GM19328 (cell line): ENCODE measurements at regions not wholly inside any gene's neighbourhood (a gene's known extent, or its start where the extent isn't known, plus 50 kb on each side); places are given as distances from the start of the nearest gene placed in this dataset.
"Not testable (repeated sequence)": the region's sequence is repeated elsewhere in the genome, so short reads cannot be mapped to it uniquely, and the experiment has no call there.

ENCODE experiments used
- ATAC-seq: cut with Tn5 transposase; IDR thresholded peaks from one replicate; pipeline ENCODE4 v1.9.1; 2021; ENCODE audit warnings: mild to moderate bottlenecking, moderate library complexity; ENCODE audit not compliant: unreplicated experiment

DNA sequence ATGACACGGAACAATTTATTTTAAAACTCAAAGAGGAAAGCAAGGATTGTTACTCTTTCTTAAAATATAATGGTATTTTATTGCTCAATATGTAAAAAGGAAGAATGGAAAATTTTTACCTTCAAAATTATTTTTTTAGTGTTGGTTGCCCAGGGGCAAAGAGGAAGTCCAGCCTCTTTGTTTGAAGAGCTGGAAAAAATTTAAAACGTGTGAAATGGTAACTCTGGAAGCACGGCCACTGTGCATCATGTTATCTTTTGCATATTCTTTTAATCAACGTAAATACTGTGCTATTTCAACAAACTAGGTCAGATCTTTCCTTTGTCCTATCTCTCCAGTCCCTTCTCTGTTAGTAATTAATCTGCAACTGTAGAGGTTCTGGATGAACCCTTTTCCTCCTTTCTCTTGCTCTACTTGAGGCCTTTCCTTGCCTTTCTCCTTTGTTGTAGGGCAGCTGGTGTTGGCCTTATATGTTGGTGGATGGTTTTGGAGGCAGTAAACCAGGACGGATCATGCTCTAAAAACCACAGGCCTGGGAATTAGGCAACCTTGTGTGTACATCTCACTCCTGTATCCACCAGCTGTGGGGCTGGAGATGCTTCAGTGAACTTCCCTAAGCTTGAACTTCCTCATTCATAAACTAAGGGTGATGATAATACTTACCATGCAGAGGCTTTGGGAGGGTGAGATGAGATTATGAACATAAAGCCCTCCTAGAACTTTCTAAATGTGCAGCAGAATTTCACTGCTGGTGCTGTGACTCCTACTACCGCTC is 143.3 kb downstream of the PRL start:
- no peak for ATAC-seq

DNA sequence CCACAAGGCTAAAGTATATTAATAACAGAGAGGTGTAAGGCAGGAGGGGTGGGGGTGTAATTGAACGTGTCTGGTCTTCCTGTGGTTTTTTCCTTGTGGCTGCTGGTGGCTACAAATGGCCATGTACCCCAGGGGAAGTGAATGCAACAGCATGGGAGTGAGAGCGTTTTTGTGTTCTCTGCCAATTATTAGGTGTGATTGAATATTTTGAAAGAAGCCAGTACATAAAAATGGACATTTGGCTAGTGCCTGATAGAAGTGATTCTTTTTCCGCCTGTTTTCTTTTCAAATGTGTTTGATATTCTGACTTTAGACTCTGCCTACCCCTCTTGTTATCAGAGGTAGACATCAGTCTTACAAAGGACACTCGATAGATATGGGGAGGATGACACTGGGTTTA is 141.3 kb downstream of the PRL start:
- no peak for ATAC-seq

DNA sequence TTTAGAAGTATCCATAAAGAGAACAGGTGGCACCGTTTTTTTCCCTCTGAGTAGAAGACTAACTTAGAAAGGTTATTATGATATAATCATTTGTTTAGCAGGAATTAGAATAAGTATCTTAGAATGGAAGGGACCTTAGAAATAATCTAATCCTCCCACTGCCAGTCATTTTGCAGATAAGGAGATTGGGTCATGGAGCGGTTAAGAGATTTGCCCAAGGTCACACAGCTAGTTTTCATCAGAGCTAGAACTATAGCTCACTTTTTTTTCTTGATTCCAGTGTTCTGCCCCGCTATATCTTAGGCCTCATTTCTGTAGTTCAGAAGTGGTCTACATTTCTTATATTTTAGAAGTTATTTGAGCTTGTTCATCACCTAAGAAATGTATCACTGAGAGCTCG is 139.6 kb downstream of the PRL start:
- no peak for ATAC-seq

DNA sequence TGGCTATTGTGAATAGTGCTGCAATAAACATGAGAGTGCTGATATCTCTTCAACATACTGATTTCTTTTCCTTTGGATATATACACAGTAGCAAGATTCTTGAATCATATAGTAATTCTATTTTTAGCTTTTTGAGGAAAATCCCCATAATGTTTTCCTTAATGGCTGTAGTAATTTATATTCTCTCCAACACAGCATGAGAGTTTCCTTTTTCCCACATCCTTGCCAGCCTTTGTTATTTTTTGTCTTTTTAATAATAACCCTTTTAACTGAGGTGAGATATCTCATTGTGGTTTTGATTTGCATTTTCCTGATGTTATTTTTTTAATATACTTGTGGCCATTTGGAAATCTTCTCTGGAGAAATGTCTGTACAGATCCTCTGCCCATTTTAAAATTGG is 132.6 kb downstream of the PRL start:
- ATAC-seq, result no peak

DNA sequence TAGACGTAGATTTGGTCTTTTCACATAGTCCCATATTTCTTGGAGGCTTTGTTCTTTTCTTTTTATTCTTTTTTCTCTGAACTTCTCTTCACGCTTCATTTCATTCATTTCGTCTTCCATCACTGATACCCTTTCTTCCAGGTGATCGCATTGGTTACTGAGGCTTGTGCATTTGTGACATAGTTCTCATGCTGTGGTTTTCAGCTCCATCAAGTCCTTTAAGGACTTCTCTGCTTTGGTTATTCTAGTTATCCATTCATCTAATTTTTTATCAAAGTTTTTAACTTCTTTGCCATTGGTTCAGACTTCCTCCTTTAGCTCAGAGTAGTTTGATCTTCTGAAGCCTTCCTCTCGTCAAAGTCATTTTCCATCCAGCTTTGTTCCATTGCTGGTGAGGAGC is 125.8 kb downstream of the PRL start:
- not testable (repeated sequence) for ATAC-seq

DNA sequence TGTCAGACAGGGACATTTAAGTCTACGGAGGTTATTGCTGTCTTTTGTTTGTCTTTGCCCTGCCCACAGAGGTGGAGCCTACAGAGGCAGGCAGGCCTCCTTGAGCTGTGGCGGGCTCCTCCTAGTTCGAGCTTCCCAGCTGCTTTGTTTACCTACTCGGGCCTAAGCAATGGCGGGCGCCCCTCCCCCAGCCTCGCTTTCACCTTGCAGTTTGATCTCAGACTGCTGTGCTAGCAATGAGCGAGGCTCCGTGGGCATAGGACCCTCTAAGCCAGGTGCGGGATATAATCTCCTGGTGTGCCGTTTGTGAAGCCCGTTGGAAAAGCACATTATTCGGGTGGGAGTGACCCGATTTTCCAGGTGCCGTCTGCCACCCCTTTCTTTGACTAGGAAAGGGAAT is 125.0 kb downstream of the PRL start:
- not testable (repeated sequence) for ATAC-seq

DNA sequence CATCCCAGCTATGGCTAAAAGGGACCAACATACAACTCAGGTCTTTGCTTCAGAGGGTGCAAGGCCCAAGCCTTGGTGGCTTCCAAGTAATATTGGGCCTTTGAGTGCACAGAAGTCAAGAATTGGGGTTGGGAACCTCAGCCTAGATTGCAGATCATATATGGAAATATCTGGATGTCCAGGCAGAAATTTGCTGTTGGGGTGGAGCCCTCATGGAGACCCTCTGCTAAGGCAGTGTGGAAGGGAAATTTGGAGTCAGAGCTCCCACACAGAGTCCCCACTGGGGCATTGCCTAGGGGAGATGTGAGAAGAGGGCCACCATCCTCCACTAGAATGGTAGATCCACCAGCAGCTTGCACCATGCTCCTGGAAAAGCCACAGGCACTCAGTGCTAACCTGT is 123.5 kb downstream of the PRL start:
- ATAC-seq, result no peak

DNA sequence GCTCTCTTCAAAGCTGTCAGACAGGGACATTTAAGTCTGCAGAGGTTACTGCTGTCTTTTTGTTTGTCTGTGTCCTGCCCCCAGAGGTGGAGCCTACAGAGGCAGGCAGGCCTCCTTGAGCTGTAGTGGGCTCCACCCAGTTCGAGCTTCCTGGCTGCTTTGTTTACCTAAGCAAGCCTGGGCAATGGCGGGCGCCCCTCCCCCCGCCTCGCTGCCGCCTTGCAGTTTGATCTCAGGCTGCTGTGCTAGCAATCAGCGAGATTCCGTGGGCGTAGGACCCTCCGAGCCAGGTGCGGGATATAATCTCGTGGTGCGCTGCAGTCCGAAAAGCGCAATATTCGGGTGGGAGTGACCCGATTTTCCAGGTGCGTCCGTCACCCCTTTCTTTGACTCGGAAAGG is 116.6 kb downstream of the PRL start:
- ATAC-seq, result not testable (repeated sequence)

DNA sequence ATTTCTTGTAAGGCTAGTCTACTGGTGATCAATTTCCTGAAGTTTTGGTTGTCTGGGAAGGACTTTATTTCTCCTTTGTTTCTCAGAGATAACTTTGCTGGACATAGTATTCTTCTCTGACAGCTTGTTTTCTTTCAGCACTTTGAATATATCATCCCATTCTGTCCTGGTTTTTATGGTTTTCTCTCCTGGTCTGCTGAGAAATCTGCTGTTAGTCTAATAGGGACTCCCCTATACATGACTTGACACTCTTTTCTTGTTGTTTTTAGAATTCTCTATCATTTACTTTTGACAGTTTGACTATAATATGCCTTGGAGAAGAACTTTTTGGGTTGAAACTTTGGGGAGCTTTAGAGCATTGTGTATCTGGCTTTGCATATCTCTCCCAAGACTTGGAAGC is 112.5 kb downstream of the PRL start:
- no peak for ATAC-seq

DNA sequence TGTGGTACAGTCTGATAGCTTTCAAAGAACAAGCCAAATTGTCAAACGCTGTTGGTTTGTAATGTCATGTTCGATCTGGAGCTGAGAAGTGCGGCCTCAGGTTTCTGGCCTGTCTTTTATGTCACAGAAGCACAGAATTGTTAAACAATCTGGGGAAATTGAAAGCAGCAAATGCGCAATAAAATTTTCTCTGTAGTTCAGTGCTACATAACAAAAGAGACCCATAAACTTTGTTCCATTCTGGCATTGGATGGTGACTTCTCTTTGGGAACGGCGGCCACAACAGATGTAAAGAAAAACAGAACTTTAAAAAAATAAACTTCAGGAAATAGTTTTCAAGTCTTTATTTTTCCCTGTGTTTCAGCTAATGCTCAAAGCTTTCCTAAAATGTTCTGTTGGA is 106.9 kb downstream of the PRL start:
- no peak for ATAC-seq

DNA sequence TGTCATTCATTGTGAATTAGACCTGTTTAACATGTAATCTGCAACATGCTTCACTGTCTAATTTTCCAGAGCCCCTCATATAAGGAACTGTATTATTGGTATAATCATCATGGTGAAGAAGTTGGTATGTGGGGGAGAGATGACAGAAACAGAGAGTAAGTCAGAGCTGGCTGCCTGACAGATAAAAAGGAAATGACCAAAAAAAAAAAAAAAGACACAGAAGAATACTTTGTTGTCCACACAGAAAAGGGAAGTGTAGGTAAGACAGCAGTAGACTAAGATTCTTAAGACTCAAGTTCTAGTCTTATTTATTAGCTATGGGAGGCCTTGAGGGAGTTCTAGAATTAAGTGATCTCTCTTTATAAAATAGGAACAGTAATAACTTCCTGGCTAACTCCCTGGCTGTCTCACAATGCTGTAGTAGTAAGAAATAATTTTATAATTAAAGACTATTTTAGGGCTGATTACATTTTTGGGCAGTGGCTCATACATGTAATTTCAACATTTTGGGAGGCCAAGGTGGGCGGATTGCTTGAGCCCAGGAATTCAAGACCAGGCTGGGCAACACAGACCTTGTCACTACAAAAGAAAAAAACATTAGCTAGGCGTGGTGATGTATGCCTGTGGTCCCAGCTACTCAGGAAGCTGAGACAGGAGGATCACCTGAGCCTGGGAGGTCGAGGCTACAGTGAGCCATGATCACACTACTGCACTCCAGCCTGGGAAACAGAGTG is 102.5 kb downstream of the PRL start:
- no peak for ATAC-seq

DNA sequence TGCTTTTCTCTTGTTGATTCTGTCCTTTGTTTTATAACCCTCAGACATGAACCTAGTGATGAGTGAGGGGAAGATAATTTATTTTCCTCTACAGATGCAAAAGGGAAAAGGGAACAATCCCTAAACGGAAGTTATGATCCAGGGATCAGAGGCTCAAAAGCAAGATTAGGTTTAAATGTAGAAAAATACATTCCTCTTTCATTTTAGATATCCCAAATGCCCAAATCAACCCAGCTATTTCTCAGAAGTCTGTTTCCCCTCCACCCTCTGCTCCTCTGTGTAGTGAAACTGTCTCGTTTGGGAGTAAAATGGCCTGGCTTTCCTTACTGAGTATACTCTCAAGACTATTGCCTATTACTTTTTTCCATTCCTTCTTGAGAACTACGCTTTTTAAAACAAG is 97.1 kb downstream of the PRL start:
- ATAC-seq, result no peak

DNA sequence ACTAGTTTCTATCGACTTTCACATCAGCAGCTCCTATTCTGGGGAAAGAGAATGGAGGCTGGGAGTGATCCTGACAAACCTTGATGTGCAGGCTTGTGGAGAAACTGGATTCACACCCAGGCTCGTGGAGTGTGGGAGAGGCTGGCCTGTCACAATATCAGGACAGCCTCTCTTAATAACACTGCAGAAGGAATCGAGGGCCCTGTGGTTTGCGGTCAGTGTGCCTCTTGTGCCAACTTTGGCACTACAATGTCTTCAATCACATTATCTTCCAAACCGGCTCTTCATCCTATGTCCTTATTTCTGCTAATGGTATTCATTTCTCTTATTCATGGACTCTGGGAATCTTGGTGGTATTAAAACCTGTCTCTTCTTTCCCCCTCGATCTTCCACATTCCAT is 92.7 kb downstream of the PRL start:
- no peak for ATAC-seq

DNA sequence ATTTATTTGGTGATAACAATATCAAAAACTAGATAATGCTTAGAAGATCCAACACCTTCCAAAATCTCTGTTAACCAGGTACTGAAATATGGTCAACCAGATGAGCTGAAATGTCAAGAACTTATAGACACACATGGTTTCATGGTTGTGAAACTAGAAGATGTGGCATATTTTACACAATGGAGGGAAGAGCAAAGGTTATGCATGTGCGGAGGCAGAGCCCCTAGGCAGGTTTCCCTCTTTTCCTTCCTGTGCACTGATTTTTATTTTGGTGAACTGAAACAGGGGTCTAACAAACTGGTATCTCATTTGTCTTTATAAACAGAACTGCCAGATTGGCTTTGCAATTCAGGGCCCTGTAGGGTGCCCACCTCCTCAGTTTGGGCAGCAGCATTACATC is 91.6 kb downstream of the PRL start:
- no peak for ATAC-seq

DNA sequence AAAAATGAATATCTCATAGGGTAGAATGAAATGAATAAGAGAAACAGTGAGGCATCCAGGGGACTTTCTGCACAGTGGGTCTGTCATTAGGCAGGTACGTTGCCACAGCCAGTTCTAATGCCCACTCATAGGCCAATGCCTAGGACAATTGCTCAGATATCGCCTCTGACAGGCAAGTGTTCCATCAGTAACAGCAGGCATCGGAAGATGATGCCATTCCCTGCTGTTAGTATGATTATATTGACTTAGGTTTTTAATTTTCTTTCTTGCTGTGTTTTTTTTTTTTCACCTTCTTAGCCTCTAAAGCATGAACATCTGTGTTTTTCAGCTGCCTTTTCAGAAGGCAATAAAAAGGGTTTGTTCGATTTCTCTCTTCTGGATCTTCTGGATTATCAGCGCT is 90.7 kb downstream of the PRL start:
- no peak for ATAC-seq

DNA sequence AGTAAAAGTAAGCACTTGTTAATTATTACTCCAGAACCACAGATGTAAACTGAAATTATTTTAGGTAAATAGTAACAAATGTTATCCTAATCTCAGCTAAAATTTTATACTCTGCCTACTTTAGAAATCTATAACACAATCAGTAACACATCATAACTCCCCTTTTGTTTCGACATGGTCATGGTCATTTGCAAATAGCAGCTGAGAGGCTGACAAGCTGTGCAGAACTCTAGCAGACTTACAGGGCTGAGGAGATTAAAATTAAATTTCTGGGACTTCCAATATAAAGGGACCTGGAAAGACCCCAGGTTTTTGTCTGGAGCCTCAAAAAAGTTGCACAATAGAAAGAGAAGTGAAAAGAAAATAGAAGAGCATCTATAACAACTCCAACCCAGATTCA is 88.8 kb downstream of the PRL start:
- ATAC-seq, result no peak

DNA sequence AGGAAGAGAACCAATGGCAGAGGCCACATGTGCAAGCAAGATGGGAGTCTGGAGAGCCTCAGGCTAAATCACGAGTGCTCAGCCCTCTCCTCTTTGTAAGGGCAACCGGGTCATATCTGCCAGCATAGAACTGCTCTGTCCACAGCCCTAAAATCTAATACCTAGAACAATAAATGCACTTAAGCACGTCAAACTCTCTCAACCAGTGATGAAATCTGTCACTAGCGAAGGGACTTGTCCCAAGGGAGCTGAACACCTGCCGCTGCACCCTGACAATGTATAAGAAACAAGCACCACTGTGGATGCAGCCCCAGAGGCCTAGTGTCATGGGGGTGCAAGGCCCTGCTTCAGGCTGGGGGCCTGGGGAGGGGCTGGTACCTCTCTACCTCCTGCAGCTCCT is 82.5 kb downstream of the PRL start:
- ATAC-seq, result no peak

DNA sequence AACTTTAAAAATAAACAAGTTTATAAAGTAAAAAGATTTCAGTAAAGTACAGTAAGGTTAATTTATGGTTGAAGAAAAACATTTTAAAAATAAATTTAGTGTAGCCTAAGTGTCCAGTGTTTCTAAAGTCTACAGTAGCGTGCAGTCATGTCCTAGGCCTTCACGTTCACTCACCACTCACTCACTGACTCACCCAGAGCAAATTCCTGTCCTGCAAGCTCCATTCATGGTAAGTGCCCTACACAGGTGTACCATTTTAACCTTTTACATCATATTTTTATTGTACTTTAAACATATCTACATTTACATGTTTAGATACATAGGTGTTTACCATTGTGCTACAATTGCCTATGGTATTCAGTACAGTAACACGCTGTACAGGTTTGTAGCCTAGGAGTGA is 81.4 kb downstream of the PRL start:
- not testable (repeated sequence) for ATAC-seq

DNA sequence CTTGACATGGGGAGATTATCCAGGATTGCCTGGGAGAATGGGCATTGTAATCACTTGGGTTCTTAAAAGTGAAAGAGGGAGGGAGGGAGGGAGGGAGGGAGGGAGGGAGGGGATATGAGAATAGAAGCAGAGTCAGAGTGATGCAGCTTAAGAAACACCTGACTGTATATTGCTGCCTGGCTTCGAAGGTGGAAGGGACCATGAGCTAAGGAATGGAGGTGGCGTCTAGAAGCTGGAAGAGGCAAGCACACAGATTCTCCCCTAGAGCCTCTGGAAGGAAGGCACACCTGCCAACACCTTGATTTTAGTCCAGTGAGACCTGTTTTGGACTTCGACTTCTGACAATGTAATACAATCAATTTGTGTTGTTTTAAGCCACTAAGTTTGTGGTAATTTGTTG is 78.4 kb downstream of the PRL start:
- ATAC-seq, result no peak

DNA sequence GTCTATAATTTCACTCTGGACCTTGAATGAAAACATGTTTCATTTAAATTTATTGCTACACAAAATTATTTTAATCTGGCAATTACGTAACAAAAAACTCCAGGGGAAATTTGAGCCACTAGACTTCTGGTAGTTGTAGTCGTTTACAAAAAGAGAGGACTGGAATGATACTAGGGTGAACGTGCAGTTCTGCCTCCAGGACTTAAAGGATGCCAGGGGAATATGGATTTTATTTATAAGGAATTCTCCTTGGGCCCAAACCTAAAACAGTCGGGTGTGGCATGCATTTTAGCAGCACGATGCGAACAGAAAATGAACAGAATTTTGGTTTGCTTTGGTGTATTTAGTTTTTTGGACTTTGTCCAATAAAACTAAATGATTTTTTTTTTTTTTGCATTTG is 76.9 kb downstream of the PRL start:
- ATAC-seq, result no peak

DNA sequence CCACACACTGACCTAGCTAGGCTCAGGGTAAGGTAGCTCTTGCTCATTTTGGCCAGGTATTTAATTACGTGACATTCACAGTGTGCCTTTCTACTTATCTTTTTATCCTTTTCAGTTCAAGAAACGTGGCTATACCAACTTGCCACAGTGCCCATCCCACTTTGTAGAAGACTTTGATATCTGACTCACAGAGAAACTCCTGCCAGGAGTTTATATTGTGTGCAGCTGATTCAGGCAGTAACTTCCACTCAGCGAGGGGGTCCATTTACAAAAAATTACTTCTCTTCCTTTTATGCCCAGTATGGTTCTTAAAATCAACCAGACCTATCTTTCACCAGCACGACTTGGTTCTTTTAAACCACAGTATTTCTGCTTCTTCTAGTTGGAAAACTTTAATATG is 75.6 kb downstream of the PRL start:
- ATAC-seq, result no peak

DNA sequence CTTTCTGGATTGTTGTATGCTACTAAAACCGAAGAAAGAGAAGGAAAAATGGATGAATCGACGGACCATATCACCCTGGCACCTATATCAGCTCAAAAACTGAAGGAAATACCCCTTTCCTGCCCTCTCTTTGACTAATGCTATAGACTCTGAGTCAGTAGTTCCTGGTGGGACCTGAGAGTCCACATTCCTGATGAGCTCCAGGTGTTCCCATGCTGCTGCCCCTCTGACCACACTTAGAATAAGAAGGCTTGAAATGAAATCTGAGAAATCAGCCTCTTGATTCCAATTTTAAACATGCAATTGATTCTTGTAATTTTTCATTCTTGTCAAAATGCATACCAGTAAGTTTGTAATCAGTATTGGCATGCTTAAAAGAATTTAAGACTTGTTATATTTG is 75.2 kb downstream of the PRL start:
- ATAC-seq, result no peak

DNA sequence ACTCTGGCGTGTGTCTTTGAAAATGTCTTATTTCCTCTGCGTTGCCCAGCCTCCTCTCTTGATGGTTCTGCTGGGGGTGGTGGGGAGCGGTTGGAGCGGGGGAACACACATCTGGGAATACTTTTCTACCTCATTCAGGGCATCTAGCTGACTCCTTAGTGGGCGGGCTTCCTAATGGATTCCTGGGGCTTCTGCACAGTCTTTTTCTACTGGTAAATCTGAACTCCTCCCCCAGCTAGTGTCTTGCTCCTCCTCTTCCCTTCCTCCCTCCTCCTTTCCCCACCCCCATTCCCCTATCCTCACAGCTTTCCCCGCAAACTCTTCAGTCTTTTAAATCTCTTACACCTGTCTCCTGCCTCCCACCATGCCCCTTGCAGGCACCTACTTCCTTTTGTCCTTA is 74.4 kb downstream of the PRL start:
- no peak for ATAC-seq
